OCI-LY1 (cell line): ENCODE measurements at regions not wholly inside any gene's neighbourhood (a gene's known extent, or its start where the extent isn't known, plus 50 kb on each side); places are given as distances from the start of the nearest gene placed in this dataset.
"Not testable (repeated sequence)": the region's sequence is repeated elsewhere in the genome, so short reads cannot be mapped to it uniquely, and the experiment has no call there.

Experiments
- H2AFZ ChIP-seq: fragments of 200-600 bp; sonication (generic), shearing (Covaris generic); 2 replicates; pipeline ENCODE4 v1.6.0; 2014; ENCODE audit warnings: antibody characterized with exemption, mild to moderate bottlenecking, low read length
- H3F3A ChIP-seq: fragments of 200-600 bp; sonication (generic), shearing (Covaris generic); 2 replicates; pipeline ENCODE4 v1.6.0; 2014; ENCODE audit warnings: mild to moderate bottlenecking, antibody characterized with exemption, low read length, moderate library complexity; ENCODE audit not compliant: insufficient read depth
- H3K27ac ChIP-seq: fragments of 200-600 bp; sonication (generic); 2 replicates; pipeline ENCODE4 v1.5.1; 2014; ENCODE audit warnings: low read length, mixed run types, mild to moderate bottlenecking, low read depth; ENCODE audit not compliant: poor library complexity, severe bottlenecking
- H3K27me3 ChIP-seq: fragments of 200-600 bp; sonication (generic); 2 replicates; pipeline ENCODE4 v1.6.0; 2014; ENCODE audit warnings: antibody characterized with exemption, mild to moderate bottlenecking, low read length, moderate library complexity; ENCODE audit not compliant: insufficient read depth
- H3K36me3 ChIP-seq: fragments of 200-600 bp; sonication (generic); 2 replicates; pipeline ENCODE4 v1.6.1; 2014; ENCODE audit warnings: mild to moderate bottlenecking, antibody characterized with exemption, low read length, moderate library complexity, mixed read lengths; ENCODE audit not compliant: insufficient read depth
- H3K4me1 ChIP-seq: fragments of 200-600 bp; sonication (generic); 2 replicates; pipeline ENCODE4 v1.5.1; 2014; ENCODE audit warnings: mild to moderate bottlenecking, low read length, moderate library complexity; ENCODE audit not compliant: insufficient read depth, severe bottlenecking
- H3K4me2 ChIP-seq: fragments of 200-600 bp; sonication (generic), shearing (Covaris generic); 2 replicates; pipeline ENCODE4 v1.6.1; 2014; ENCODE audit warnings: low read length
- H3K4me3 ChIP-seq: fragments of 200-600 bp; sonication (generic); 2 replicates; pipeline ENCODE4 v1.5.1; 2014; ENCODE audit warnings: low read length, low read depth, mild to moderate bottlenecking, mixed read lengths; ENCODE audit not compliant: poor library complexity, severe bottlenecking
- H3K79me2 ChIP-seq: fragments of 200-600 bp; shearing (Covaris generic); 2 replicates; pipeline ENCODE4 v1.6.1; 2016; ENCODE audit warnings: mixed run types, low read length, mixed read lengths; ENCODE audit not compliant: insufficient read depth
- H3K9ac ChIP-seq: fragments of 200-600 bp; sonication (generic), shearing (Covaris generic); 2 replicates; pipeline ENCODE4 v1.6.1; 2014; ENCODE audit warnings: mild to moderate bottlenecking, low read length, mixed read lengths
- H3K9me2 ChIP-seq: fragments of 200-600 bp; sonication (generic), shearing (Covaris generic); 2 replicates; pipeline ENCODE4 v1.6.1; 2014; ENCODE audit warnings: low read depth, mild to moderate bottlenecking, low read length, mixed read lengths
- H3K9me3 ChIP-seq: fragments of 200-600 bp; shearing (Covaris generic); 2 replicates; pipeline ENCODE4 v1.6.1; 2014; ENCODE audit warnings: low read length, mixed read lengths
- H4K20me1 ChIP-seq: fragments of 200-600 bp; sonication (generic), shearing (Covaris generic); 2 replicates; pipeline ENCODE4 v1.6.0; 2016; ENCODE audit warnings: mild to moderate bottlenecking, low read length; ENCODE audit not compliant: insufficient read depth
- EZH2 ChIP-seq: fragments of 200-600 bp; sonication (generic), shearing (Covaris generic); IDR thresholded peaks from 2 replicates; pipeline ENCODE4 v1.8.0; 2017; ENCODE audit warnings: borderline replicate concordance, mixed run types, mild to moderate bottlenecking, antibody characterized with exemption, low read length, moderate library complexity, mixed read lengths
- TF ChIP-seq, protein P1 (sequence below): fragments of 200-600 bp; sonication (generic), shearing (Covaris generic); IDR thresholded peaks from 2 replicates; pipeline ENCODE4 v1.5.1; 2017; ENCODE audit warnings: mild to moderate bottlenecking, antibody characterized with exemption, low read length, moderate library complexity, mixed read lengths

DNA sequence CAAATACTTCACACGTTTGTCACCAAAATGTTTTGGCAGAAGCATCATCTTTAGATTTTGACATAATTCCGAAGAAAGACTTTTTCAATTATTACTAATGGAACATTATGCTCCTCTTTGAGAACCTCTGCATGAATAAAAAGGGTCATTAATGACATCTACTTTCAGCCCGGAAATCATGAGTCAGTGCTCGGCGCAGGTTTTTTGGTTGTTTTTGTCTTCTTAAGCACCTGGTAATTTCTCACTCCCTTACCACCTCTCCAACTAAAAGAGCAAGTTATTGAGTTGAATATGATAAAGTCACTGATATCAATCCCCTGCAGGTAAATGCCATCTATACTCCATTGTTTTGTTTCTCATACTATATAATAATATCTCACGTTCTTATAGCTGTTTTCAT lies 113.0 kb upstream of the PBX1 start:
- no peak overlapping the region for H2AFZ ChIP-seq
- H3K9me2 ChIP-seq = no peaks in the 10 kb centered on the region
- no peak overlapping the region for H3K9ac ChIP-seq
- H3K4me1 ChIP-seq = no peaks in the 10 kb centered on the region
- TF ChIP-seq EZH2 = no peak
- TF ChIP-seq, protein P1, sequence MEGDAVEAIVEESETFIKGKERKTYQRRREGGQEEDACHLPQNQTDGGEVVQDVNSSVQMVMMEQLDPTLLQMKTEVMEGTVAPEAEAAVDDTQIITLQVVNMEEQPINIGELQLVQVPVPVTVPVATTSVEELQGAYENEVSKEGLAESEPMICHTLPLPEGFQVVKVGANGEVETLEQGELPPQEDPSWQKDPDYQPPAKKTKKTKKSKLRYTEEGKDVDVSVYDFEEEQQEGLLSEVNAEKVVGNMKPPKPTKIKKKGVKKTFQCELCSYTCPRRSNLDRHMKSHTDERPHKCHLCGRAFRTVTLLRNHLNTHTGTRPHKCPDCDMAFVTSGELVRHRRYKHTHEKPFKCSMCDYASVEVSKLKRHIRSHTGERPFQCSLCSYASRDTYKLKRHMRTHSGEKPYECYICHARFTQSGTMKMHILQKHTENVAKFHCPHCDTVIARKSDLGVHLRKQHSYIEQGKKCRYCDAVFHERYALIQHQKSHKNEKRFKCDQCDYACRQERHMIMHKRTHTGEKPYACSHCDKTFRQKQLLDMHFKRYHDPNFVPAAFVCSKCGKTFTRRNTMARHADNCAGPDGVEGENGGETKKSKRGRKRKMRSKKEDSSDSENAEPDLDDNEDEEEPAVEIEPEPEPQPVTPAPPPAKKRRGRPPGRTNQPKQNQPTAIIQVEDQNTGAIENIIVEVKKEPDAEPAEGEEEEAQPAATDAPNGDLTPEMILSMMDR = no peak
- H3K27me3 ChIP-seq = no peaks in the 10 kb centered on the region; the same call in 1 of the 2 replicates
- no peak overlapping the region for H3K4me3 ChIP-seq
- no peaks in the 10 kb centered on the region for H3K36me3 ChIP-seq
- no peaks in the 10 kb centered on the region for H3F3A ChIP-seq
- no peaks in the 10 kb centered on the region for H4K20me1 ChIP-seq
- no peaks in the 10 kb centered on the region for H3K79me2 ChIP-seq
- no peak overlapping the region for H3K27ac ChIP-seq
- no peaks in the 10 kb centered on the region for H3K9me3 ChIP-seq
- H3K4me2 ChIP-seq = no peak overlapping the region

DNA sequence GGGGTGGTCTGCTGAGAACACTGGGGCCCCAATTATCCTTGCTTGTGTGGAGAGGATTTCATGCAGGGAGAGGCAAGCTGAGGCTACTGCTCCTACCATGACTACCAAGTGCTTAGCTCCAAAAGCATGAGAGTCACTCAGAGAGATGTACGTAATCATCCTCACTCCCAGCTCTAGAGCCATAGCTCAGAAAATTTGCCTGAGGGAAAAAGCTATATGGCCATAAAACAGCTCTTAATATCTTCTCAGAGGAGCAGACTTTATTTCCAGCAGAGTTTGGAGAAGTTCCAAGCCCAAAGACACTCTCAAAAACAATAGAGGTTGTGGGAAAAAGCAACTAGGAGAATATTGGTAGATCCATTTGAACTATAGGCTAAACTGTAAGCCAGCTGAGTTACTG lies 106.4 kb upstream of the PBX1 start:
- H3F3A ChIP-seq = no peaks in the 10 kb centered on the region
- no peak overlapping the region for H3K4me3 ChIP-seq
- H3K36me3 ChIP-seq = no peaks in the 10 kb centered on the region
- no peaks in the 10 kb centered on the region for H3K27me3 ChIP-seq
- no peak overlapping the region for H3K4me2 ChIP-seq
- no peaks in the 10 kb centered on the region for H3K4me1 ChIP-seq
- no peaks in the 10 kb centered on the region for H3K79me2 ChIP-seq
- H3K9me2 ChIP-seq = no peaks in the 10 kb centered on the region
- no peak overlapping the region for H2AFZ ChIP-seq
- H3K9ac ChIP-seq = no peak overlapping the region
- no peak for TF ChIP-seq EZH2
- no peaks in the 10 kb centered on the region for H3K9me3 ChIP-seq
- no peak overlapping the region for H3K27ac ChIP-seq
- no peaks in the 10 kb centered on the region for H4K20me1 ChIP-seq

DNA sequence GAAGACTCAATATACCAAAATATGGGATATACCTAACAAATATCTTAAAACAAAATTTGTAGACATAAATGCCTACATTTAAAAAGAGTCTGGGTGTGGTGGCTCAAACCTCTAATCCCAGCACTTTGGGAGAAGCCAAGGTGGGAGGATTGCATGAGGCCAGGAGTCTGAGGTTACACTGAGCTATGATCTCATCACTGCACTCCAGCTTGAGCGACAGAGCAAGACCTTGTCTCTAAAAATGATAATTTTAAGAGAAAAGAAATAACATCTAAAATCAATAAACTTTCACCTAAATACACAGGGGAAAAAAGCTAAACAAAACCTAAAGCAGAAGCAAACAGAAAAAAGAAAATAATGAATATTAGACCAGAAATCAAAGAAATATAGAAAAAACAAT lies 102.7 kb upstream of the PBX1 start:
- Histone ChIP-seq H2AFZ (no peak overlapping the region), H3K4me1 (no peaks in the 10 kb centered on the region), H3F3A (no peaks in the 10 kb centered on the region), H4K20me1 (no peaks in the 10 kb centered on the region), H3K27ac (no peak overlapping the region), H3K4me2 (no peak overlapping the region), H3K79me2 (no peaks in the 10 kb centered on the region), H3K36me3 (no peaks in the 10 kb centered on the region), H3K27me3 (no peaks in the 10 kb centered on the region), H3K9me3 (no peaks in the 10 kb centered on the region), H3K4me3 (no peak overlapping the region), H3K9ac (no peak overlapping the region), H3K9me2 (no peaks in the 10 kb centered on the region)
- TF ChIP-seq, protein P1 = no peak
- TF ChIP-seq EZH2 = no peak

DNA sequence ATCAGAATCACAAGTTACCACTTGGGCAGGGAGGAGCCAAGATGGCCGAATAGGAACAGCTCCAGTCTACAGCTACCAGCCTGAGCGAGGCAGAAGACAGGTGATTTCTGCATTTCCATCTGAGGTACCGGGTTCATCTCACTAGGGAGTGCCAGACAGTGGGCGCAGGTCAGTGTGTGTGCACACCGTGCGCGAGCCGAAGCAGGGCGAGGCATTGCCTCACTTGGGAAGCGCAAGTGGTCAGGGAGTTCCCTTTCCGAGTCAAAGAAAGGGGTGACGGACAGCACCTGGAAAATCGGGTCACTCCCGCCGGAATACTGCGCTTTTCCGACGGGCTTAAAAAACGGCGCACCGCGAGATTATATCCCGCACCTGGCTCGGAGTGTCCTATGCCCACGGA lies 99.8 kb upstream of the PBX1 start:
- H3K9me3 ChIP-seq, H3K36me3 ChIP-seq, H3K4me2 ChIP-seq, H3K4me3 ChIP-seq, H2AFZ ChIP-seq, H3K9me2 ChIP-seq, H4K20me1 ChIP-seq, H3K4me1 ChIP-seq, H3K9ac ChIP-seq, H3K79me2 ChIP-seq, H3F3A ChIP-seq, H3K27ac ChIP-seq, H3K27me3 ChIP-seq: not testable (repeated sequence)
